CD4-positive, alpha-beta T cell treated with Interleukin-4 for 4 hours (primary cell): ENCODE measurements at regions not wholly inside any gene's neighbourhood (a gene's known extent, or its start where the extent isn't known, plus 50 kb on each side); places are given as distances from the start of the nearest gene placed in this dataset.

Experiments used
- DNase-seq: peaks from one replicate; pipeline ENCODE4 v3.0.0-alpha.2; 2020

GRCh38 chr5:3827624-3828023 lies 232.0 kb downstream of the IRX1 start:
- no peak for DNase-seq

- DNase-seq: no peak
Observed at GRCh38 chr5:3828761-3829160, 233.1 kb downstream of the IRX1 start.

- DNase-seq: no peak
Observed at GRCh38 chr5:3833566-3833965, 237.9 kb downstream of the IRX1 start.

GRCh38 chr5:3835811-3836210 lies 240.2 kb downstream of the IRX1 start:
- no peak for DNase-seq

- DNase-seq: no peak
Observed at GRCh38 chr5:3836528-3836927, 240.9 kb downstream of the IRX1 start.

GRCh38 chr5:3837506-3837905 lies 241.9 kb downstream of the IRX1 start:
- DNase-seq: no peak

- no peak for DNase-seq
Observed at GRCh38 chr5:3839151-3839550, 243.5 kb downstream of the IRX1 start.

GRCh38 chr5:3842591-3842990 lies 247.0 kb downstream of the IRX1 start:
- DNase-seq: no peak

GRCh38 chr5:3843706-3844105 lies 248.1 kb downstream of the IRX1 start:
- no peak for DNase-seq

GRCh38 chr5:3844266-3844665 lies 248.6 kb downstream of the IRX1 start:
- DNase-seq: no peak

GRCh38 chr5:3845230-3845629 lies 249.6 kb downstream of the IRX1 start:
- DNase-seq: no peak

GRCh38 chr5:3852161-3852916 lies 256.7 kb downstream of the IRX1 start:
- DNase-seq: no peak

- no peak for DNase-seq
Observed at GRCh38 chr5:3853362-3853761, 257.7 kb downstream of the IRX1 start.

- no peak for DNase-seq
Observed at GRCh38 chr5:3854188-3854821, 258.7 kb downstream of the IRX1 start.

- DNase-seq: no peak
Observed at GRCh38 chr5:3856036-3856435, 260.4 kb downstream of the IRX1 start.

- DNase-seq: no peak
Observed at GRCh38 chr5:3858524-3858923, 262.9 kb downstream of the IRX1 start.

GRCh38 chr5:3862906-3863305 lies 267.3 kb downstream of the IRX1 start:
- no peak for DNase-seq

- no peak for DNase-seq
Observed at GRCh38 chr5:3875144-3875543, 279.5 kb downstream of the IRX1 start.

GRCh38 chr5:3878267-3878666 lies 282.6 kb downstream of the IRX1 start:
- no peak for DNase-seq

GRCh38 chr5:3883040-3883439 lies 287.4 kb downstream of the IRX1 start:
- DNase-seq: no peak

- DNase-seq: no peak
Observed at GRCh38 chr5:3886524-3887451, 291.2 kb downstream of the IRX1 start.

GRCh38 chr5:3888310-3888709 lies 292.7 kb downstream of the IRX1 start:
- DNase-seq: no peak

GRCh38 chr5:3889412-3890142 lies 293.9 kb downstream of the IRX1 start:
- DNase-seq: no peak
